OCI-LY7 (cell line): ENCODE measurements at regions not wholly inside any gene's neighbourhood (a gene's known extent, or its start where the extent isn't known, plus 50 kb on each side); places are given as distances from the start of the nearest gene placed in this dataset.

Source experiments
- EZH2phosphoT487 ChIP-seq: fragments of 200-600 bp; sonication (generic); IDR thresholded peaks from 2 replicates; pipeline ENCODE4 v1.6.1; 2018; ENCODE audit warnings: low read depth, borderline replicate concordance, mild to moderate bottlenecking, mixed run types, antibody characterized with exemption, low read length, moderate library complexity, mixed read lengths
- TF ChIP-seq, protein P1 (sequence below): fragments of 200-600 bp; sonication (generic); conservative IDR thresholded peaks from 2 replicates; pipeline ENCODE4 v1.5.1; 2014; ENCODE audit warnings: mild to moderate bottlenecking, antibody characterized with exemption, low read length, moderate library complexity, mixed read lengths

DNA sequence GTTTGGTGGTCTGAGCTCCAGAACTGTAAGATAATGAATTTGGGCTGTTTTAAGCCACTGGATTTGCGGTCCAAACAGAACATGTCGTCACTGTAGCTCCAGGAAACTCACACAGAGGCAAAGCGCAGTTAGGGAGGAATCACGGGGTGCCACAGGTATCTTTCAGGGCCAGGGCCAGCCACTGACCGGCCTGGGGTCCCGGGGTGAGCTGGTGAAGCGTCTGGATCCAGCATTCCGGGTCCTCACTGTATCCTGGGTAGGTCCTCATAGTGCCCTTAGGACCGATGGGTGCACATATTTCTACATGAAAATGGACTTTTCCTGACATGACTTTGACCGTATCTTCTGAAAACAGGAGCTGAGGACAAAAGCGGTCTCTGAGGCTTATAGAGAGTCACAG lies 196.0 kb upstream of the HDAC4 start:
- TF ChIP-seq, protein P1, sequence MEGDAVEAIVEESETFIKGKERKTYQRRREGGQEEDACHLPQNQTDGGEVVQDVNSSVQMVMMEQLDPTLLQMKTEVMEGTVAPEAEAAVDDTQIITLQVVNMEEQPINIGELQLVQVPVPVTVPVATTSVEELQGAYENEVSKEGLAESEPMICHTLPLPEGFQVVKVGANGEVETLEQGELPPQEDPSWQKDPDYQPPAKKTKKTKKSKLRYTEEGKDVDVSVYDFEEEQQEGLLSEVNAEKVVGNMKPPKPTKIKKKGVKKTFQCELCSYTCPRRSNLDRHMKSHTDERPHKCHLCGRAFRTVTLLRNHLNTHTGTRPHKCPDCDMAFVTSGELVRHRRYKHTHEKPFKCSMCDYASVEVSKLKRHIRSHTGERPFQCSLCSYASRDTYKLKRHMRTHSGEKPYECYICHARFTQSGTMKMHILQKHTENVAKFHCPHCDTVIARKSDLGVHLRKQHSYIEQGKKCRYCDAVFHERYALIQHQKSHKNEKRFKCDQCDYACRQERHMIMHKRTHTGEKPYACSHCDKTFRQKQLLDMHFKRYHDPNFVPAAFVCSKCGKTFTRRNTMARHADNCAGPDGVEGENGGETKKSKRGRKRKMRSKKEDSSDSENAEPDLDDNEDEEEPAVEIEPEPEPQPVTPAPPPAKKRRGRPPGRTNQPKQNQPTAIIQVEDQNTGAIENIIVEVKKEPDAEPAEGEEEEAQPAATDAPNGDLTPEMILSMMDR = no peak
- TF ChIP-seq EZH2phosphoT487 = no peak
